ENCODE measurements at regions not wholly inside any gene's neighbourhood (a gene's known extent, or its start where the extent isn't known, plus 50 kb on each side); places are given as distances from the start of the nearest gene placed in this dataset.

- Mint-ChIP-seq H3K36me3 (no peaks in the 10 kb centered on the region), H3K27me3 (ENCODE audit: low read depth in 3 of 3) (peaks cover 0 to 4% (median 0%) of the 10 kb centered on the region in 3 donors), H3K9me3 (no peaks in the 10 kb centered on the region), H3K4me1 (no peaks in the 10 kb centered on the region), H3K4me3 (no peak overlapping the region), H3K27ac (no peak overlapping the region)
- no peak for DNase-seq
These were observed 401.9 kb downstream of the LMO4 start for GRCh38 chr1:87730274-87731216.

- H3K27me3 Mint-ChIP-seq (ENCODE audit: low read depth in 3 of 3), result peaks cover 0 to 4% (median 0%) of the 10 kb centered on the region in 3 donors
- no peak overlapping the region for H3K4me3 Mint-ChIP-seq
- DNase-seq, result no peak
- no peaks in the 10 kb centered on the region for H3K4me1 Mint-ChIP-seq
- no peak overlapping the region for H3K27ac Mint-ChIP-seq
- peaks cover 0 to 2% (median 0%) of the 10 kb centered on the region in 6 donors for H3K9me3 Mint-ChIP-seq
- H3K36me3 Mint-ChIP-seq, result no peaks in the 10 kb centered on the region
These were observed 404.7 kb downstream of the LMO4 start for GRCh38 chr1:87733386-87733785.

GRCh38 chr1:87735750-87736149, 407.1 kb downstream of the LMO4 start:
- H3K4me3 Mint-ChIP-seq, result no peak overlapping the region
- peaks cover 0 to 4% (median 0%) of the 10 kb centered on the region in 3 donors for H3K27me3 Mint-ChIP-seq (ENCODE audit: low read depth in 3 of 3)

GRCh38 chr1:87739141-87739540, 410.5 kb downstream of the LMO4 start:
- Mint-ChIP-seq H3K36me3 (no peaks in the 10 kb centered on the region), H3K27ac (no peak overlapping the region), H3K4me1 (no peaks in the 10 kb centered on the region), H3K4me3 (no peak overlapping the region), H3K27me3 (ENCODE audit: low read depth in 3 of 3) (peaks cover 0 to 2% (median 0%) of the 10 kb centered on the region in 3 donors), H3K9me3 (peaks cover 0 to 2% (median 0%) of the 10 kb centered on the region in 6 donors)
- DNase-seq, result no peak

More at GRCh38 chr1:87735750-87736149, 407.1 kb downstream of the LMO4 start:
- DNase-seq, result no peak
- Mint-ChIP-seq H3K27ac (no peak overlapping the region), H3K36me3 (no peaks in the 10 kb centered on the region), H3K4me1 (no peaks in the 10 kb centered on the region), H3K9me3 (peaks cover 0 to 2% (median 0%) of the 10 kb centered on the region in 6 donors)

- no peaks in the 10 kb centered on the region for H3K4me1 Mint-ChIP-seq
- H3K36me3 Mint-ChIP-seq, result no peaks in the 10 kb centered on the region
- peaks cover 0 to 2% (median 0%) of the 10 kb centered on the region in 6 donors for H3K9me3 Mint-ChIP-seq
- H3K4me3 Mint-ChIP-seq, result no peak overlapping the region
- peaks cover 0 to 2% (median 0%) of the 10 kb centered on the region in 3 donors for H3K27me3 Mint-ChIP-seq (ENCODE audit: low read depth in 3 of 3)
- H3K27ac Mint-ChIP-seq, result no peak overlapping the region
- DNase-seq, result no peak
These were observed 411.0 kb downstream of the LMO4 start for GRCh38 chr1:87739704-87740103.

GRCh38 chr1:87743256-87743655, 414.6 kb downstream of the LMO4 start:
- Mint-ChIP-seq H3K27me3 (ENCODE audit: low read depth in 3 of 3) (peaks cover 0 to 2% (median 0%) of the 10 kb centered on the region in 3 donors), H3K4me1 (no peaks in the 10 kb centered on the region), H3K4me3 (no peak overlapping the region), H3K27ac (no peak overlapping the region), H3K36me3 (no peaks in the 10 kb centered on the region), H3K9me3 (peaks cover 0 to 1% (median 0%) of the 10 kb centered on the region in 6 donors)
- DNase-seq, result no peak

GRCh38 chr1:87744056-87744455, 415.4 kb downstream of the LMO4 start:
- H3K27ac Mint-ChIP-seq, result no peak overlapping the region

GRCh38 chr1:87744763-87745162, 416.1 kb downstream of the LMO4 start:
- Mint-ChIP-seq H3K9me3 (peaks cover 0 to 1% (median 0%) of the 10 kb centered on the region in 6 donors), H3K4me1 (no peaks in the 10 kb centered on the region), H3K27ac (no peak overlapping the region), H3K4me3 (no peak overlapping the region), H3K27me3 (ENCODE audit: low read depth in 3 of 3) (peaks cover 0 to 2% (median 0%) of the 10 kb centered on the region in 3 donors), H3K36me3 (no peaks in the 10 kb centered on the region)
- no peak for DNase-seq

More at GRCh38 chr1:87744056-87744455, 415.4 kb downstream of the LMO4 start:
- Mint-ChIP-seq H3K4me1 (no peaks in the 10 kb centered on the region), H3K27me3 (ENCODE audit: low read depth in 3 of 3) (peaks cover 0 to 2% (median 0%) of the 10 kb centered on the region in 3 donors), H3K36me3 (no peaks in the 10 kb centered on the region), H3K9me3 (peaks cover 0 to 1% (median 0%) of the 10 kb centered on the region in 6 donors), H3K4me3 (no peak overlapping the region)
- no peak for DNase-seq

GRCh38 chr1:87753366-87753765, 424.7 kb downstream of the LMO4 start:
- Mint-ChIP-seq H3K27ac (no peak overlapping the region), H3K36me3 (peaks cover 0 to 3% (median 0%) of the 10 kb centered on the region in 3 donors), H3K4me3 (no peak overlapping the region), H3K27me3 (ENCODE audit: low read depth in 3 of 3) (peaks cover 0 to 2% (median 0%) of the 10 kb centered on the region in 3 donors), H3K4me1 (no peaks in the 10 kb centered on the region), H3K9me3 (no peaks in the 10 kb centered on the region)
- no peak for DNase-seq

- no peak overlapping the region for H3K27ac Mint-ChIP-seq
- peaks cover 0 to 2% (median 0%) of the 10 kb centered on the region in 3 donors for H3K27me3 Mint-ChIP-seq (ENCODE audit: low read depth in 3 of 3)
- H3K4me1 Mint-ChIP-seq, result no peaks in the 10 kb centered on the region
- no peak overlapping the region for H3K4me3 Mint-ChIP-seq
- H3K9me3 Mint-ChIP-seq, result no peaks in the 10 kb centered on the region
- peaks cover 0 to 3% (median 0%) of the 10 kb centered on the region in 3 donors for H3K36me3 Mint-ChIP-seq
- no peak for DNase-seq
These were observed 425.5 kb downstream of the LMO4 start for GRCh38 chr1:87754139-87754538.

GRCh38 chr1:87757676-87758075, 429.0 kb downstream of the LMO4 start:
- Mint-ChIP-seq H3K27ac (no peak overlapping the region), H3K9me3 (no peaks in the 10 kb centered on the region), H3K4me3 (no peak overlapping the region), H3K36me3 (peaks cover 0 to 3% (median 0%) of the 10 kb centered on the region in 3 donors), H3K4me1 (no peaks in the 10 kb centered on the region), H3K27me3 (ENCODE audit: low read depth in 3 of 3) (peaks cover 0 to 2% (median 0%) of the 10 kb centered on the region in 3 donors)
- no peak for DNase-seq

- Mint-ChIP-seq H3K4me3 (no peak overlapping the region), H3K36me3 (peaks cover 0 to 3% (median 0%) of the 10 kb centered on the region in 3 donors), H3K9me3 (no peaks in the 10 kb centered on the region), H3K27me3 (ENCODE audit: low read depth in 3 of 3) (peaks cover 0 to 2% (median 0%) of the 10 kb centered on the region in 3 donors), H3K27ac (no peak overlapping the region), H3K4me1 (peaks cover 3 to 13% of the 10 kb centered on the region in 2 donors)
- DNase-seq, result no peak
These were observed 430.9 kb downstream of the LMO4 start for GRCh38 chr1:87759421-87760087.

- DNase-seq, result no peak
- Mint-ChIP-seq H3K36me3 (peaks cover 0 to under 1% (median 0%) of the 10 kb centered on the region in 3 donors), H3K4me1 (peaks cover 3 to 13% of the 10 kb centered on the region in 2 donors), H3K27ac (no peak overlapping the region), H3K9me3 (no peaks in the 10 kb centered on the region), H3K4me3 (no peak overlapping the region), H3K27me3 (ENCODE audit: low read depth in 3 of 3) (peaks cover 0 to 1% (median under 1%) of the 10 kb centered on the region in 3 donors)
These were observed 431.5 kb downstream of the LMO4 start for GRCh38 chr1:87760155-87760554.

GRCh38 chr1:87760654-87761053, 432.0 kb downstream of the LMO4 start:
- DNase-seq, result no peak
- Mint-ChIP-seq H3K27ac (no peak overlapping the region), H3K4me1 (peaks cover 3 to 13% of the 10 kb centered on the region in 2 donors), H3K9me3 (no peaks in the 10 kb centered on the region), H3K36me3 (no peaks in the 10 kb centered on the region), H3K27me3 (ENCODE audit: low read depth in 3 of 3) (peaks cover 0 to 1% (median 0%) of the 10 kb centered on the region in 3 donors), H3K4me3 (no peak overlapping the region)

All from immature natural killer cell (primary cell).